WTC11 (cell line): ENCODE measurements at regions not wholly inside any gene's neighbourhood (a gene's known extent, or its start where the extent isn't known, plus 50 kb on each side); places are given as distances from the start of the nearest gene placed in this dataset.

Experiments
- ATAC-seq: fragments of 200-7000 bp; cut with Tn5 transposase; 2 replicates; pipeline ENCODE4 v1.10.0; 2021; ENCODE audit warnings: mild to moderate bottlenecking, moderate library complexity
- CTCF ChIA-PET: fragments of 300-600 bp; sonication (Branson Sonifier 250); formaldehyde crosslinking; loops from one replicate; lab custom pipeline; 2021; ENCODE audit warnings: antibody characterized with exemption; lab: Charles Lee
- POLR2A ChIA-PET: fragments of 350-600 bp; sonication (Branson Sonifier 250); formaldehyde crosslinking; loops from one replicate; lab custom pipeline; 2021; ENCODE audit warnings: antibody characterized with exemption; lab: Charles Lee
- DNase-seq: peaks from one replicate; pipeline ENCODE4 v3.0.0; 2021; ENCODE audit warnings: low spot score
- H3K27ac Mint-ChIP-seq: 2 replicates; pipeline ENCODE4 v1.8.0; 2021; ENCODE audit warnings: mixed read lengths
- H3K27me3 Mint-ChIP-seq: 2 replicates; pipeline ENCODE4 v1.8.0; 2021; ENCODE audit warnings: low read depth, mild to moderate bottlenecking, moderate library complexity, mixed read lengths
- H3K36me3 Mint-ChIP-seq: 2 replicates; pipeline ENCODE4 v1.8.0; 2021; ENCODE audit warnings: mixed read lengths
- H3K4me1 Mint-ChIP-seq: 2 replicates; pipeline ENCODE4 v1.8.0; 2022; ENCODE audit warnings: mixed read lengths
- H3K4me3 Mint-ChIP-seq: 2 replicates; pipeline ENCODE4 v1.8.0; 2021; ENCODE audit warnings: mild to moderate bottlenecking, moderate library complexity, mixed read lengths
- H3K9me3 Mint-ChIP-seq: 2 replicates; pipeline ENCODE4 v1.8.0; 2021; ENCODE audit warnings: mixed read lengths
- FOXK1 ChIP-seq: sonication (generic); formaldehyde crosslinking; IDR thresholded peaks from 2 replicates; pipeline ENCODE4 v1.8.0; 2022; ENCODE audit warnings: mild to moderate bottlenecking, moderate library complexity, missing genetic modification reagents
- GABPB1 ChIP-seq: sonication (generic); formaldehyde crosslinking; IDR thresholded peaks from 2 replicates; pipeline ENCODE4 v1.8.1; 2023; ENCODE audit warnings: mild to moderate bottlenecking, missing genetic modification reagents
- GRHL2 ChIP-seq: fragments of 250-450 bp; sonication (Bioruptor Pico); IDR thresholded peaks from 2 replicates; pipeline ENCODE4 v1.8.0; 2022; ENCODE audit warnings: mild to moderate bottlenecking, moderate library complexity; ENCODE audit not compliant: insufficient replicate concordance, severe bottlenecking
- GTF2I ChIP-seq: fragments of 250-450 bp; sonication (Bioruptor Pico); conservative IDR thresholded peaks from 2 replicates; pipeline ENCODE4 v1.4.0; 2021; ENCODE audit warnings: mild to moderate bottlenecking
- HMGA2 ChIP-seq: fragments of 250-450 bp; sonication (Bioruptor Pico); IDR thresholded peaks from 2 replicates; pipeline ENCODE4 v1.4.0; 2021; ENCODE audit warnings: mild to moderate bottlenecking, moderate library complexity
- IRF2 ChIP-seq: sonication (generic); formaldehyde crosslinking; IDR thresholded peaks from 2 replicates; pipeline ENCODE4 v1.8.0; 2022; ENCODE audit warnings: low read depth, missing genetic modification reagents, borderline replicate concordance
- JAZF1 ChIP-seq: fragments of 250-450 bp; sonication (Bioruptor Pico); IDR thresholded peaks from 2 replicates; pipeline ENCODE4 v1.9.0; 2021; ENCODE audit warnings: moderate library complexity, mild to moderate bottlenecking, inconsistent platforms
- JUN ChIP-seq: sonication (generic); formaldehyde crosslinking; IDR thresholded peaks from 2 replicates; pipeline ENCODE4 v1.8.0; 2023; ENCODE audit warnings: mild to moderate bottlenecking, missing genetic modification reagents
- NFYB ChIP-seq: sonication (generic); formaldehyde crosslinking; conservative IDR thresholded peaks from 2 replicates; pipeline ENCODE4 v1.8.0; 2022; ENCODE audit warnings: low read depth, missing genetic modification reagents
- NR1H2 ChIP-seq: sonication (generic); formaldehyde crosslinking; IDR thresholded peaks from 2 replicates; pipeline ENCODE4 v1.9.0; 2021; ENCODE audit warnings: mild to moderate bottlenecking, moderate library complexity, missing genetic modification reagents
- TEAD4 ChIP-seq: sonication (generic); formaldehyde crosslinking; IDR thresholded peaks from 2 replicates; pipeline ENCODE4 v1.8.0; 2022; ENCODE audit warnings: mild to moderate bottlenecking, missing genetic modification reagents
- ZNF232 ChIP-seq: sonication (generic); formaldehyde crosslinking; IDR thresholded peaks from 2 replicates; pipeline ENCODE4 v1.8.0; 2022; ENCODE audit warnings: mild to moderate bottlenecking, missing genetic modification reagents
- ZNF396 ChIP-seq: fragments of 250-450 bp; sonication (Bioruptor Pico); IDR thresholded peaks from 2 replicates; pipeline ENCODE4 v1.8.0; 2021; ENCODE audit warnings: mild to moderate bottlenecking, moderate library complexity, borderline replicate concordance
- TF ChIP-seq, protein P1 (sequence below): fragments of 250-450 bp; sonication (Bioruptor Pico); IDR thresholded peaks from 2 replicates; pipeline ENCODE4 v1.9.0; 2021; ENCODE audit warnings: mild to moderate bottlenecking
- TF ChIP-seq, protein P2 (sequence below): sonication (generic); formaldehyde crosslinking; IDR thresholded peaks from 2 replicates; pipeline ENCODE4 v1.8.1; 2023; ENCODE audit warnings: mild to moderate bottlenecking, missing genetic modification reagents
- TF ChIP-seq, protein P3 (sequence below): sonication (generic); formaldehyde crosslinking; conservative IDR thresholded peaks from 2 replicates; pipeline ENCODE4 v1.8.1; 2023; ENCODE audit warnings: mild to moderate bottlenecking, low read depth, missing genetic modification reagents, moderate library complexity
- TF ChIP-seq, protein P4 (sequence below): sonication (generic); formaldehyde crosslinking; IDR thresholded peaks from 2 replicates; pipeline ENCODE4 v1.8.1; 2022; ENCODE audit warnings: mild to moderate bottlenecking, missing genetic modification reagents, moderate library complexity, borderline replicate concordance
- TF ChIP-seq, protein P5 (sequence below): sonication (generic); formaldehyde crosslinking; IDR thresholded peaks from 2 replicates; pipeline ENCODE4 v1.8.0; 2022; ENCODE audit warnings: mild to moderate bottlenecking, missing genetic modification reagents
- TF ChIP-seq, protein P6 (sequence below): sonication (generic); formaldehyde crosslinking; IDR thresholded peaks from 2 replicates; pipeline ENCODE4 v1.8.1; 2023; ENCODE audit warnings: mild to moderate bottlenecking, missing genetic modification reagents, moderate library complexity

DNA sequence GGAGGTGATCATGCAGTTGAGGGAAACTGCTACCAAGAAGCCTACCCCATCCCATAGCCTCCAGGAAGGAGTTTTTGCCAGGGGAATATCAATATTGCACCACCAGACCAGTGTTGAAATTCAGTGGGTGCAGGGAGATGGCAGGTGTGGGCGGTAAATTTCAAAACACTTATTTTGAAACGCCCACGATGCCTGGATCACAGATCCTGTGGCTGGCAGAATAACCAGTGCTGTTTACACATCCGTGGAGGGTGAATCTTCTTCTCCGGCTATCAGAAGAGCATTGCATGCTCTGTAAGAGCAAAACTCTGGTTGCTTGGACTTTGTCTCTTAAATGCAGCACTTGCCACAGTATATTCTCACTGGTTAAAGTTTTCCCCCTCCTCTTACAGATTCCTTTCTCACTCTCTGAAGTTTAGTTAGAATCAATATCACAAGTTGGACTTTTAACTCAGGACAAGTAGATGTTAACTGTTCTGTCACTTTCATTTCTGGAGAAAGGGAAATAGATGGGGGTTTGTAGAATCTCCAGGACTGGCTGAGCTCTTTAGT lies 70.5 kb upstream of the ZCCHC2 start:
- POLR2A ChIA-PET = no interaction called here
- no peak for DNase-seq
- TF ChIP-seq GRHL2 (CRISPR knock-in tag) (no peak), HMGA2 (CRISPR knock-in tag) (no peak), ZNF232 (CRISPR knock-in tag) (no peak), GABPB1 (peak; percentile 95), ZNF396 (CRISPR knock-in tag) (no peak), NR1H2 (CRISPR knock-in tag) (no peak), JAZF1 (CRISPR knock-in tag) (no peak)
- Mint-ChIP-seq H3K9me3 (peaks cover 4% of the 10 kb centered on the region; the same call in 1 of the 2 replicates), H3K27me3 (no peaks in the 10 kb centered on the region), H3K4me3 (no peak overlapping the region), H3K4me1 (peaks cover 17% of the 10 kb centered on the region), H3K27ac (no peak overlapping the region), H3K36me3 (no peaks in the 10 kb centered on the region)
- no peak for ATAC-seq
- CTCF ChIA-PET = interaction anchor here (1.6 kb wide), 1 partner anchor 26 kb away, joined by 8 read pairs; no protein-coding TSS in a partner anchor

DNA sequence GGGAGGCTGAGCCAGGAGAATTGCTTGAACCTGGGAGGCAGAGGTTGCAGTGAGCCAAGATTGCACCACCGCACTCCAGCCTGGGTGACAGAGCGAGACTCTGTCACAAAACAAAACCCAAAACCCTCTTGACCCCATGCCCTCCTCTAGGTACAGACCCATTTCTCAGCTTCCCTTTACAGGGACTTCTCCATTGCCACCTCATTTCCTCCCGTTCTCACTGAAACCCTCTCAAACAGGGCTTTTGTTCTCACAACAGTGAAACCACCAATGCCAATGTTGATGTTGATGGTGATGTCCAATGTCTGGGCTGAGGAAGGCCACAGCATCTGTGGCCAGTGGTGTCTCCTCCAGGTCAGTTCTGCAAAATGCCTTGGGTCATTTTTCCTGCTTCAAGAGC lies 69.0 kb upstream of the ZCCHC2 start:
- peaks cover 30% of the 10 kb centered on the region for H3K4me1 Mint-ChIP-seq
- no peak overlapping the region for H3K27ac Mint-ChIP-seq
- ATAC-seq (no peak), DNase-seq (no peak)
- POLR2A ChIA-PET = no interaction called here
- TF ChIP-seq, protein P1, sequence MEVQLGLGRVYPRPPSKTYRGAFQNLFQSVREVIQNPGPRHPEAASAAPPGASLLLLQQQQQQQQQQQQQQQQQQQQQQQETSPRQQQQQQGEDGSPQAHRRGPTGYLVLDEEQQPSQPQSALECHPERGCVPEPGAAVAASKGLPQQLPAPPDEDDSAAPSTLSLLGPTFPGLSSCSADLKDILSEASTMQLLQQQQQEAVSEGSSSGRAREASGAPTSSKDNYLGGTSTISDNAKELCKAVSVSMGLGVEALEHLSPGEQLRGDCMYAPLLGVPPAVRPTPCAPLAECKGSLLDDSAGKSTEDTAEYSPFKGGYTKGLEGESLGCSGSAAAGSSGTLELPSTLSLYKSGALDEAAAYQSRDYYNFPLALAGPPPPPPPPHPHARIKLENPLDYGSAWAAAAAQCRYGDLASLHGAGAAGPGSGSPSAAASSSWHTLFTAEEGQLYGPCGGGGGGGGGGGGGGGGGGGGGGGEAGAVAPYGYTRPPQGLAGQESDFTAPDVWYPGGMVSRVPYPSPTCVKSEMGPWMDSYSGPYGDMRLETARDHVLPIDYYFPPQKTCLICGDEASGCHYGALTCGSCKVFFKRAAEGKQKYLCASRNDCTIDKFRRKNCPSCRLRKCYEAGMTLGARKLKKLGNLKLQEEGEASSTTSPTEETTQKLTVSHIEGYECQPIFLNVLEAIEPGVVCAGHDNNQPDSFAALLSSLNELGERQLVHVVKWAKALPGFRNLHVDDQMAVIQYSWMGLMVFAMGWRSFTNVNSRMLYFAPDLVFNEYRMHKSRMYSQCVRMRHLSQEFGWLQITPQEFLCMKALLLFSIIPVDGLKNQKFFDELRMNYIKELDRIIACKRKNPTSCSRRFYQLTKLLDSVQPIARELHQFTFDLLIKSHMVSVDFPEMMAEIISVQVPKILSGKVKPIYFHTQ (CRISPR knock-in tag) = no peak
- TF ChIP-seq IRF2 (CRISPR knock-in tag) = no peak
- no peak overlapping the region for H3K4me3 Mint-ChIP-seq
- H3K9me3 Mint-ChIP-seq = peaks cover 4% of the 10 kb centered on the region; the same call in 1 of the 2 replicates
- H3K36me3 Mint-ChIP-seq = no peaks in the 10 kb centered on the region
- CTCF ChIA-PET = interaction anchor here (1.6 kb wide), 1 partner anchor 28 kb away, joined by 8 read pairs; no protein-coding TSS in a partner anchor
- no peaks in the 10 kb centered on the region for H3K27me3 Mint-ChIP-seq

DNA sequence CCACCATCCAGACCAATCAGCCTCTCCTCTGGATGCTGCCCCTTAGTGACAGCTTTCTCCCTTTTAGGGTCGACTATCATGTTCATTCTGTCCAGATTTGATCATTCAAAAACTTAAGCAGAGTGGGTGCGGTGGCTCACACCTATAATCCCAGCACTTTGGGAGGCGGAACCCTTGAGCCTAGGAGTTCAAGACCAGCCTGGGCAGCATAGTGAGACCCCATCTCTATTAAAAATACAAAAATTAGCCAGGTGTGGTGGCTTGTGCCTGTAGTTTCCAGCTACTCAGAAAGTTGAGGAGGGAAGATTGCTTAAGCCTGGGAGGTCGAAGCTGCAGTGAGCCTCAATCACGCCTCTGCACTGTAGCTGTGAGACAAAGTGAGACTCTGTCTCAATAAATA lies 68.3 kb upstream of the ZCCHC2 start:
- DNase-seq (no peak), ATAC-seq (no peak)
- H3K9me3 Mint-ChIP-seq = peaks cover 2% of the 10 kb centered on the region; the same call in 1 of the 2 replicates
- no peak overlapping the region for H3K27ac Mint-ChIP-seq
- no peaks in the 10 kb centered on the region for H3K27me3 Mint-ChIP-seq
- no peak overlapping the region for H3K4me3 Mint-ChIP-seq
- H3K4me1 Mint-ChIP-seq = peaks cover 31% of the 10 kb centered on the region
- POLR2A ChIA-PET = no interaction called here
- CTCF ChIA-PET = interaction anchor here (1.1 kb wide), 1 partner anchor 130 kb away, joined by 3 read pairs; no protein-coding TSS in a partner anchor
- H3K36me3 Mint-ChIP-seq = no peaks in the 10 kb centered on the region
- TF ChIP-seq, protein P2, sequence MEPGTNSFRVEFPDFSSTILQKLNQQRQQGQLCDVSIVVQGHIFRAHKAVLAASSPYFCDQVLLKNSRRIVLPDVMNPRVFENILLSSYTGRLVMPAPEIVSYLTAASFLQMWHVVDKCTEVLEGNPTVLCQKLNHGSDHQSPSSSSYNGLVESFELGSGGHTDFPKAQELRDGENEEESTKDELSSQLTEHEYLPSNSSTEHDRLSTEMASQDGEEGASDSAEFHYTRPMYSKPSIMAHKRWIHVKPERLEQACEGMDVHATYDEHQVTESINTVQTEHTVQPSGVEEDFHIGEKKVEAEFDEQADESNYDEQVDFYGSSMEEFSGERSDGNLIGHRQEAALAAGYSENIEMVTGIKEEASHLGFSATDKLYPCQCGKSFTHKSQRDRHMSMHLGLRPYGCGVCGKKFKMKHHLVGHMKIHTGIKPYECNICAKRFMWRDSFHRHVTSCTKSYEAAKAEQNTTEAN (CRISPR knock-in tag) = no peak
- TF ChIP-seq, protein P3, sequence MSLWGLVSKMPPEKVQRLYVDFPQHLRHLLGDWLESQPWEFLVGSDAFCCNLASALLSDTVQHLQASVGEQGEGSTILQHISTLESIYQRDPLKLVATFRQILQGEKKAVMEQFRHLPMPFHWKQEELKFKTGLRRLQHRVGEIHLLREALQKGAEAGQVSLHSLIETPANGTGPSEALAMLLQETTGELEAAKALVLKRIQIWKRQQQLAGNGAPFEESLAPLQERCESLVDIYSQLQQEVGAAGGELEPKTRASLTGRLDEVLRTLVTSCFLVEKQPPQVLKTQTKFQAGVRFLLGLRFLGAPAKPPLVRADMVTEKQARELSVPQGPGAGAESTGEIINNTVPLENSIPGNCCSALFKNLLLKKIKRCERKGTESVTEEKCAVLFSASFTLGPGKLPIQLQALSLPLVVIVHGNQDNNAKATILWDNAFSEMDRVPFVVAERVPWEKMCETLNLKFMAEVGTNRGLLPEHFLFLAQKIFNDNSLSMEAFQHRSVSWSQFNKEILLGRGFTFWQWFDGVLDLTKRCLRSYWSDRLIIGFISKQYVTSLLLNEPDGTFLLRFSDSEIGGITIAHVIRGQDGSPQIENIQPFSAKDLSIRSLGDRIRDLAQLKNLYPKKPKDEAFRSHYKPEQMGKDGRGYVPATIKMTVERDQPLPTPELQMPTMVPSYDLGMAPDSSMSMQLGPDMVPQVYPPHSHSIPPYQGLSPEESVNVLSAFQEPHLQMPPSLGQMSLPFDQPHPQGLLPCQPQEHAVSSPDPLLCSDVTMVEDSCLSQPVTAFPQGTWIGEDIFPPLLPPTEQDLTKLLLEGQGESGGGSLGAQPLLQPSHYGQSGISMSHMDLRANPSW (CRISPR knock-in tag) = no peak
- no peak for TF ChIP-seq JUN (CRISPR knock-in tag)
- no peak for TF ChIP-seq GRHL2 (CRISPR knock-in tag)
- TF ChIP-seq, protein P4, sequence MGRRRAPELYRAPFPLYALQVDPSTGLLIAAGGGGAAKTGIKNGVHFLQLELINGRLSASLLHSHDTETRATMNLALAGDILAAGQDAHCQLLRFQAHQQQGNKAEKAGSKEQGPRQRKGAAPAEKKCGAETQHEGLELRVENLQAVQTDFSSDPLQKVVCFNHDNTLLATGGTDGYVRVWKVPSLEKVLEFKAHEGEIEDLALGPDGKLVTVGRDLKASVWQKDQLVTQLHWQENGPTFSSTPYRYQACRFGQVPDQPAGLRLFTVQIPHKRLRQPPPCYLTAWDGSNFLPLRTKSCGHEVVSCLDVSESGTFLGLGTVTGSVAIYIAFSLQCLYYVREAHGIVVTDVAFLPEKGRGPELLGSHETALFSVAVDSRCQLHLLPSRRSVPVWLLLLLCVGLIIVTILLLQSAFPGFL = no peak
- no peak for TF ChIP-seq NFYB (CRISPR knock-in tag)
- TF ChIP-seq, protein P1 (CRISPR knock-in tag) = no peak
- TF ChIP-seq, protein P5, sequence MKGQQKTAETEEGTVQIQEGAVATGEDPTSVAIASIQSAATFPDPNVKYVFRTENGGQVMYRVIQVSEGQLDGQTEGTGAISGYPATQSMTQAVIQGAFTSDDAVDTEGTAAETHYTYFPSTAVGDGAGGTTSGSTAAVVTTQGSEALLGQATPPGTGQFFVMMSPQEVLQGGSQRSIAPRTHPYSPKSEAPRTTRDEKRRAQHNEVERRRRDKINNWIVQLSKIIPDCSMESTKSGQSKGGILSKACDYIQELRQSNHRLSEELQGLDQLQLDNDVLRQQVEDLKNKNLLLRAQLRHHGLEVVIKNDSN (CRISPR knock-in tag) = no peak
- TF ChIP-seq, protein P6, sequence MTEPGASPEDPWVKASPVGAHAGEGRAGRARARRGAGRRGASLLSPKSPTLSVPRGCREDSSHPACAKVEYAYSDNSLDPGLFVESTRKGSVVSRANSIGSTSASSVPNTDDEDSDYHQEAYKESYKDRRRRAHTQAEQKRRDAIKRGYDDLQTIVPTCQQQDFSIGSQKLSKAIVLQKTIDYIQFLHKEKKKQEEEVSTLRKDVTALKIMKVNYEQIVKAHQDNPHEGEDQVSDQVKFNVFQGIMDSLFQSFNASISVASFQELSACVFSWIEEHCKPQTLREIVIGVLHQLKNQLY (CRISPR knock-in tag) = no peak
- TF ChIP-seq TEAD4 = no peak
- TF ChIP-seq GTF2I (CRISPR knock-in tag) = no peak
- no peak for TF ChIP-seq ZNF396 (CRISPR knock-in tag)
- no peak for TF ChIP-seq FOXK1 (CRISPR knock-in tag)
